Prostate gland (tissue), 2 donors: ENCODE measurements at regions not wholly inside any gene's neighbourhood (a gene's known extent, or its start where the extent isn't known, plus 50 kb on each side); places are given as distances from the start of the nearest gene placed in this dataset.

ENCODE experiments used
- DNase-seq: peaks from one replicate; pipeline ENCODE4 v3.0.0-alpha.2; 2019; ENCODE audit warnings: low spot score
- H3K27ac ChIP-seq, 2 donors: fragments of 200-600 bp; sonication (generic); 2 replicates each; pipeline ENCODE4 v1.5.1; 2017 to 2019
- H3K27me3 ChIP-seq: fragments of 200-600 bp; sonication (generic); replicated peaks from 2 replicates; pipeline ENCODE4 v1.5.1; 2019; ENCODE audit not compliant: insufficient read depth
- H3K36me3 ChIP-seq, 2 donors: fragments of 200-600 bp; sonication (generic); 1 replicate in 1 of 2; 2 replicates in 1 of 2; pipeline versions ENCODE4 v1.5.1 to v1.8.1; 2017 to 2019
- H3K4me1 ChIP-seq: fragments of 200-600 bp; sonication (generic); replicated peaks from 2 replicates; pipeline ENCODE4 v1.5.1; 2019
- H3K4me3 ChIP-seq, 2 donors: fragments of 200-600 bp; sonication (generic); 2 replicates each; pipeline ENCODE4 v1.5.1; 2017 to 2019
- H3K9me3 ChIP-seq: fragments of 200-600 bp; sonication (generic); 2 replicates; pipeline ENCODE4 v1.5.1; 2017
- CTCF ChIP-seq, 4 experiments: fragments of 200-600 bp in 2 of 4; fragments of 450-650 bp in 2 of 4; sonication (generic) in 2 of 4; IDR thresholded peaks; 1 replicate in 3 of 4; 2 replicates in 1 of 4; pipeline ENCODE4 v1.5.1; 2016 to 2019; ENCODE audit warnings: antibody characterized with exemption in 4 of 4, mild to moderate bottlenecking in 2 of 4, moderate library complexity in 2 of 4
- POLR2A ChIP-seq: fragments of 450-650 bp; IDR thresholded peaks from one replicate; pipeline ENCODE4 v1.6.1; 2016; ENCODE audit warnings: antibody characterized with exemption, mild to moderate bottlenecking
- POLR2AphosphoS5 ChIP-seq: sonication (generic); formaldehyde crosslinking; IDR thresholded peaks from one replicate; pipeline ENCODE4 v1.6.1; 2017; ENCODE audit warnings: antibody characterized with exemption
- WGBS: methylation state at CpG from one replicate; pipeline ENCODE4 v1.1.5; 2018; 5-methylcytosine and 5-hydroxymethylcytosine counted together
- intact Hi-C: fragments of 100-400 bp; cut with DNase I; formaldehyde crosslinking; loops from one replicate; pipeline ENCODE4 v1.14.2; 2022

GRCh38 chr2:211061612-211062296 lies 505.4 kb downstream of the CPS1 start:
- Histone ChIP-seq H3K36me3 (no peaks in the 10 kb centered on the region), H3K4me1 (no peaks in the 10 kb centered on the region), H3K27ac (no peak overlapping the region), H3K27me3 (no peaks in the 10 kb centered on the region), H3K4me3 (no peak overlapping the region), H3K9me3 (no peaks in the 10 kb centered on the region)
- WGBS = 28% methylated on average over 4 of the region's 4 CpGs
- intact Hi-C loops = no loop called here
- TF ChIP-seq POLR2A = no peak
- no peak for TF ChIP-seq POLR2AphosphoS5
- no peak for TF ChIP-seq CTCF (IDR thresholded peaks at IDR 0.05)
- DNase-seq = no peak

GRCh38 chr2:211062297-211062612 lies 505.9 kb downstream of the CPS1 start:
- H3K36me3 ChIP-seq = no peaks in the 10 kb centered on the region
- H3K27me3 ChIP-seq = no peaks in the 10 kb centered on the region
- no peak overlapping the region for H3K27ac ChIP-seq
- no peak overlapping the region for H3K4me3 ChIP-seq
- H3K9me3 ChIP-seq = no peaks in the 10 kb centered on the region
- intact Hi-C loops = no loop called here
- TF ChIP-seq POLR2AphosphoS5 = no peak
- H3K4me1 ChIP-seq = no peaks in the 10 kb centered on the region
- 79% methylated on average over 5 of the region's 5 CpGs for WGBS
- DNase-seq = no peak

GRCh38 chr2:211067029-211067428 lies 510.6 kb downstream of the CPS1 start:
- no peaks in the 10 kb centered on the region for H3K4me1 ChIP-seq
- 96% methylated on average over 5 of the region's 5 CpGs for WGBS
- TF ChIP-seq POLR2AphosphoS5 (no peak), CTCF (IDR thresholded peaks at IDR 0.05) (no peak), POLR2A (no peak)
- no peak for DNase-seq
- no peak overlapping the region for H3K27ac ChIP-seq
- intact Hi-C loops = no loop called here
- H3K27me3 ChIP-seq = no peaks in the 10 kb centered on the region
- H3K4me3 ChIP-seq = no peak overlapping the region
- H3K9me3 ChIP-seq = no peaks in the 10 kb centered on the region
- no peaks in the 10 kb centered on the region for H3K36me3 ChIP-seq

GRCh38 chr2:211068108-211068780 lies 511.8 kb downstream of the CPS1 start:
- DNase-seq = no peak
- intact Hi-C loops = no loop called here
- H3K4me1 ChIP-seq = no peaks in the 10 kb centered on the region
- no peaks in the 10 kb centered on the region for H3K36me3 ChIP-seq
- H3K4me3 ChIP-seq = no peak overlapping the region
- H3K27me3 ChIP-seq = no peaks in the 10 kb centered on the region
- TF ChIP-seq POLR2A = no peak
- TF ChIP-seq POLR2AphosphoS5 = no peak
- TF ChIP-seq CTCF (IDR thresholded peaks at IDR 0.05) = no peak
- H3K27ac ChIP-seq = no peak overlapping the region
- WGBS = 53% methylated on average over 6 of the region's 6 CpGs
- H3K9me3 ChIP-seq = no peaks in the 10 kb centered on the region

GRCh38 chr2:211070547-211070946 lies 514.1 kb downstream of the CPS1 start:
- TF ChIP-seq CTCF (IDR thresholded peaks at IDR 0.05) (no peak), POLR2A (no peak), POLR2AphosphoS5 (no peak)
- 77% methylated on average over 3 of the region's 3 CpGs for WGBS
- H3K4me3 ChIP-seq = no peak overlapping the region
- H3K4me1 ChIP-seq = no peaks in the 10 kb centered on the region
- intact Hi-C loops = no loop called here
- H3K27ac ChIP-seq = no peak overlapping the region
- no peaks in the 10 kb centered on the region for H3K27me3 ChIP-seq
- H3K36me3 ChIP-seq = no peaks in the 10 kb centered on the region
- no peaks in the 10 kb centered on the region for H3K9me3 ChIP-seq
- DNase-seq = no peak
